Left lung (tissue), 4 donors: ENCODE measurements at regions not wholly inside any gene's neighbourhood (a gene's known extent, or its start where the extent isn't known, plus 50 kb on each side); places are given as distances from the start of the nearest gene placed in this dataset.
"Not testable (repeated sequence)": the region's sequence is repeated elsewhere in the genome, so short reads cannot be mapped to it uniquely, and the experiment has no call there.

Source experiments
- ATAC-seq: fragments of 200-7000 bp; cut with Tn5 transposase; one replicate; pipeline ENCODE4 v1.9.1; 2020; ENCODE audit warnings: moderate library complexity
- DNase-seq, 4 donors: peaks; one replicate each; pipeline ENCODE4 v3.0.0-alpha.2; 2013 to 2020
- H3K27ac ChIP-seq, 2 donors: fragments of 200-600 bp; sonication (generic) in 1 of 2; one replicate each; pipeline versions ENCODE4 v1.5.0 to v1.8.0; 2020 to 2021
- H3K27me3 ChIP-seq, 2 donors: fragments of 200-600 bp; sonication (generic) in 1 of 2; one replicate each; pipeline versions ENCODE4 v1.5.0 to v1.8.0; 2020 to 2021
- H3K36me3 ChIP-seq, 2 donors: fragments of 200-600 bp; sonication (generic) in 1 of 2; one replicate each; pipeline versions ENCODE4 v1.5.0 to v1.8.0; 2020 to 2021
- H3K4me1 ChIP-seq, 2 donors: fragments of 200-600 bp; one replicate each; pipeline ENCODE4 v1.8.0; 2021
- H3K4me3 ChIP-seq, 2 donors: fragments of 200-600 bp; sonication (generic) in 1 of 2; one replicate each; pipeline versions ENCODE4 v1.5.0 to v1.8.0; 2020 to 2021; ENCODE audit warnings: mild to moderate bottlenecking in 1 of 2
- H3K9me3 ChIP-seq, 2 donors: fragments of 200-600 bp; sonication (generic) in 1 of 2; one replicate each; pipeline versions ENCODE4 v1.5.0 to v1.8.0; 2020 to 2021
- intact Hi-C, 2 donors: fragments of 100-400 bp; cut with DNase I; formaldehyde crosslinking; loops; one replicate each; pipeline versions ENCODE4 v1.11.2 to v1.14.2; 2022
- TF ChIP-seq, protein P1 (sequence below), 2 donors: fragments of 200-600 bp; sonication (generic) in 1 of 2; IDR thresholded peaks; one replicate each; pipeline versions ENCODE4 v1.5.0 to v1.8.0; 2021; ENCODE audit warnings: antibody characterized with exemption in 2 of 2
- donor health status: DM: no; HTN: yes; CAD: no.
- donor health status: DM: no; HTN: no; CAD: no.

GRCh38 chr12:27162229-27162537 lies 79.8 kb upstream of the C12orf71 start:
- ATAC-seq: no peak
- H3K27me3 ChIP-seq: no peaks in the 10 kb centered on the region
- H3K36me3 ChIP-seq: no peaks in the 10 kb centered on the region
- peaks cover 0 to 4% of the 10 kb centered on the region in 2 donors for H3K9me3 ChIP-seq
- H3K4me3 ChIP-seq: no peak overlapping the region
- TF ChIP-seq, protein P1, sequence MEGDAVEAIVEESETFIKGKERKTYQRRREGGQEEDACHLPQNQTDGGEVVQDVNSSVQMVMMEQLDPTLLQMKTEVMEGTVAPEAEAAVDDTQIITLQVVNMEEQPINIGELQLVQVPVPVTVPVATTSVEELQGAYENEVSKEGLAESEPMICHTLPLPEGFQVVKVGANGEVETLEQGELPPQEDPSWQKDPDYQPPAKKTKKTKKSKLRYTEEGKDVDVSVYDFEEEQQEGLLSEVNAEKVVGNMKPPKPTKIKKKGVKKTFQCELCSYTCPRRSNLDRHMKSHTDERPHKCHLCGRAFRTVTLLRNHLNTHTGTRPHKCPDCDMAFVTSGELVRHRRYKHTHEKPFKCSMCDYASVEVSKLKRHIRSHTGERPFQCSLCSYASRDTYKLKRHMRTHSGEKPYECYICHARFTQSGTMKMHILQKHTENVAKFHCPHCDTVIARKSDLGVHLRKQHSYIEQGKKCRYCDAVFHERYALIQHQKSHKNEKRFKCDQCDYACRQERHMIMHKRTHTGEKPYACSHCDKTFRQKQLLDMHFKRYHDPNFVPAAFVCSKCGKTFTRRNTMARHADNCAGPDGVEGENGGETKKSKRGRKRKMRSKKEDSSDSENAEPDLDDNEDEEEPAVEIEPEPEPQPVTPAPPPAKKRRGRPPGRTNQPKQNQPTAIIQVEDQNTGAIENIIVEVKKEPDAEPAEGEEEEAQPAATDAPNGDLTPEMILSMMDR (IDR thresholded peaks at IDR 0.05): no peak
- H3K4me1 ChIP-seq: no peaks in the 10 kb centered on the region
- H3K27ac ChIP-seq: no peak overlapping the region
- intact Hi-C loops: no loop called here
- no peak for DNase-seq

- H3K4me1 ChIP-seq: no peaks in the 10 kb centered on the region
- peaks cover 0 to 4% of the 10 kb centered on the region in 2 donors for H3K9me3 ChIP-seq
- no peak overlapping the region for H3K4me3 ChIP-seq
- no peaks in the 10 kb centered on the region for H3K27me3 ChIP-seq
- no peak for DNase-seq
- intact Hi-C loops: no loop called here
- TF ChIP-seq, protein P1 (IDR thresholded peaks at IDR 0.05): no peak
- no peak overlapping the region for H3K27ac ChIP-seq
- H3K36me3 ChIP-seq: no peaks in the 10 kb centered on the region
- ATAC-seq: no peak
These were observed 80.8 kb upstream of the C12orf71 start for GRCh38 chr12:27163048-27163715.

DNA sequence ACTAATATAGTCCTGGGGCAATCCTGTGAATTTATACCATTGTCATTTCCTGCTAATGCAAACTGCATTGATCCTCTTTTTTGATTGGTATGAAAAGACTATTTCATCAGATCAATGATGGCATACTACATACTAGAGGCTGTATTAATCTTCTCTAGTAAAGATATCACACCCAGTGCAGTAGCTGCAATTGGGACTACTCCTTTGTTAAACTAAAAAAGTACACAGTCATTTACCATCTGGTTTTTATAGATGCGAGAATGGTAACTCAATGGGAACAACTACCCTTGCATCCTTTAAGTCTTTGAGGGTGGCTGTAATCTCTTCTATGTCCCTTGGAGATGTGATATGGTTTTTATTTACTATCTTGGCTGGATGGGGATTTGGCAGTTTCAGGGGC lies 80.2 kb upstream of the STK38L start:
- H3K4me1 ChIP-seq: no peaks in the 10 kb centered on the region
- H3K36me3 ChIP-seq: no peaks in the 10 kb centered on the region
- no peak overlapping the region for H3K27ac ChIP-seq
- ATAC-seq (no peak), DNase-seq (no peak)
- TF ChIP-seq, protein P1 (IDR thresholded peaks at IDR 0.05): no peak
- H3K27me3 ChIP-seq: no peaks in the 10 kb centered on the region
- H3K9me3 ChIP-seq: peaks cover 0 to 4% of the 10 kb centered on the region in 2 donors
- H3K4me3 ChIP-seq: no peak overlapping the region
- intact Hi-C loops: no loop called here

DNA sequence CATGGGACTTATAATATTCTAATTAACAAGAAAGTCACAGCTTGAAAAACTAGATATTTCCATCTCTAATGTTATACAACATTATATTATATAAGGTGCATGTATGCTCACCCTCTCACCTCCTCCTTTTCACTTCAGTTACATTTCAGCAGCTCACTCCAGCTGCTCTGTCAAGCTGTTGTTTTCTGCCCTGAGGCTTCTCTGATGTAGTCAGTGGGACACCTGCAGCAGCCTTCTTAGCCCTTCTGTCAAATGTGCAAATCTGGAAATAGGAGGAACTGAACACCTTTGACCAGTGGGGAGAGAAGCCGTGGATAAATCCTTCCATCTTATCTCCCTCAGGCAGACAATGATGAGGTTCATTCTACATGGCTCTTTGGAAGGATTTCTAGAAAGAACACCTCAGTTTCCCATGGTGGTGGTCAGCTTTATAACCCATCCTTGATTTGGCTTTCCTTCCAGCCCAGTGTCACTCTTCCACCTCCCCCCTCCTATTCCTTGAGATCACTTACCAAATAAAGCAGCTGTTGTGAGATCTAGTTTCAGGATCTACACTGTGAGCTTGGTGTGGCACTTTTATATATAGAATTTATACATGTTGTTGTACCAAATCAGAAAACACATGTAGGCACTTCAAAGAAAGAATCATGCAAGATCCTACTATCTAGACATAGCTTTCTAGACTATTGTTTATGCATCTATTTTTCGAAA lies 79.6 kb upstream of the STK38L start:
- H3K4me1 ChIP-seq: no peaks in the 10 kb centered on the region
- intact Hi-C loops: no loop called here
- H3K4me3 ChIP-seq: no peak overlapping the region
- H3K27ac ChIP-seq: no peak overlapping the region
- no peaks in the 10 kb centered on the region for H3K36me3 ChIP-seq
- DNase-seq: no peak
- ATAC-seq: no peak
- H3K9me3 ChIP-seq: peaks cover 0 to 4% of the 10 kb centered on the region in 2 donors
- TF ChIP-seq, protein P1 (IDR thresholded peaks at IDR 0.05): no peak
- H3K27me3 ChIP-seq: no peaks in the 10 kb centered on the region

- H3K4me3 ChIP-seq, H3K27ac ChIP-seq, H3K4me1 ChIP-seq, intact Hi-C loops, H3K36me3 ChIP-seq, ATAC-seq, DNase-seq, H3K27me3 ChIP-seq: not testable (repeated sequence)
- peaks cover 0 to 13% of the 10 kb centered on the region in 2 donors for H3K9me3 ChIP-seq
These were observed 78.1 kb upstream of the STK38L start for GRCh38 chr12:27165958-27166357.

DNA sequence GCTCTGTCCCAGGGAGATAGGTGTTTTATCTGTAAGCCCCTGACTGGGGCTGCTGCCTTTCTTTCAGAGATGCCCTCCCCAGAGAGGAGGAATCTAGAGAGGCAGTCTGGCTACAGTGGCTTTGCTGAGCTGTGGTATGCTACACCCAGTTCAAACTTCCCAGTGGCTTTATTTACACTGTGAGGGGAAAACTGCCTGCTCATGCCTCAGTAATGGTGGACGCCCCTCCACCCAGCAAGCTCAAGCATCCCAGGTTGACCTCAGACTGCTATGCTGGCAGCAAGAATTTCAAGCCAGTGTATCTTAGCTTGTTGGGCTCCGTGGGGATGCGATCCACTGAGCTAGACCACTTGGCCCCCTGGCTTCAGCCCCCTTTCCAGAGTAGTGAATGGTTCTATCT lies 72.6 kb upstream of the STK38L start:
- intact Hi-C loops, H3K4me3 ChIP-seq: not testable (repeated sequence)
- H3K9me3 ChIP-seq: peaks cover 0 to 18% of the 10 kb centered on the region in 2 donors

More for the DNA sequence above, 72.6 kb upstream of the STK38L start:
- not testable (repeated sequence) for H3K27me3 ChIP-seq, H3K27ac ChIP-seq, DNase-seq, ATAC-seq, H3K36me3 ChIP-seq, H3K4me1 ChIP-seq
